ENCODE measurements at regions not wholly inside any gene's neighbourhood (a gene's known extent, or its start where the extent isn't known, plus 50 kb on each side); places are given as distances from the start of the nearest gene placed in this dataset.
A peak's percentile ranks its signal among the peaks of the same experiment; 100 is the strongest.
"Not testable (repeated sequence)": the region's sequence is repeated elsewhere in the genome, so short reads cannot be mapped to it uniquely, and the experiment has no call there.

DNA sequence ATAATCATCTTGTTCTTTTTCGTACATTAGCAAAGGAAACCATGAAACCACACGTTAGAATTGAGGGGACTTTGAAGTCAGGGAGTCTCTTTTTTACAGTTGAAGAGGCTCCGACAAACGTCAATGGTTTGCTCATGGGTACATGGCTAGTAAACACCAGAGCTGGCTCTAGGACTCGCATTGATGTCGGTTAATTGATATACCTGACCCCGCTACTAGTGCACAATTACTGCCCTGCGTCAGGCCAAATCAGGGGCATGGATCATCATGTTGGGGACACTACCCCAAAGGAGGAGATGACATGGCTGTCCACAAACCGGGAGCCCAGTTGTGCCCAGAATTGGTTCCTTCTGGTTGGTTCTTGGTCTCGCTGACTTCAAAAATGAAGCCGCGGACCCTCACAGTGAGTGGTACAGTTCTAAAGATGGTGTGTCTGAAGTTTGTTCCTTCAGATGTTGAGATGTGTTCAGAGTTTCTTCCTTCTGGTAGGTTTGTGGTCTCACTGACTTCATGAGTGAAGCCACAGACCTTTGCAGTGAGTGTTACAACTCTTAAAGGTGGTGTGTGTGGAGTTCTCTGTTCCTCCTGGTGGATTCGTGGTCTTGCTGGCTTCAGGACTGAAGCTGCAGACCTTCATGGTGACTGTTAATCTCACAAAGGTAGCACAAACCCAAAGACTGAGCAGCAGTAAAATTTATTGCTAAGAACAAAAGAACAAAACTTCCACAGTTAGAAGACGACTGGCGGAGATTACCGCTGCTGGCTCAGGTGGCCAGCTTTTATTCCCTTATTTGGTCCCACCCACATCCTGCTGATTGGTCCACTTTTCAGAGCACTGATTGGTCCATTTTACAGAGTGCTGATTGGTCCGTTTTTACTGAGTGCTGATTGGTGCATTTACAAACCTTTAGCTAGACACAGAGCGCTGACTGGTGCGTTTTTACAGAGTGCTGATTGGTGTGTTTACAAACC lies 126.9 kb upstream of the ERRFI1 start:
- peak overlapping the region; percentile 99 to 100 for H3K27ac Mint-ChIP-seq
- H3K4me1 Mint-ChIP-seq (ENCODE audit: low read depth in 2 of 2) = peaks cover 31% of the 10 kb centered on the region in 2 donors
- H3K36me3 Mint-ChIP-seq (ENCODE audit: insufficient read depth) = peaks cover 17% of the 10 kb centered on the region
- DNase-seq (peak; percentile 52 to 71 (median 57)), ATAC-seq (replicated peaks) (peak; percentile 90)
- peak overlapping the region; percentile 81 to 82 for H3K4me3 Mint-ChIP-seq
- H3K27me3 Mint-ChIP-seq = peaks cover 0 to 7% of the 10 kb centered on the region in 2 donors
- peaks cover 0 to 2% of the 10 kb centered on the region in 2 donors for H3K9me3 Mint-ChIP-seq

DNA sequence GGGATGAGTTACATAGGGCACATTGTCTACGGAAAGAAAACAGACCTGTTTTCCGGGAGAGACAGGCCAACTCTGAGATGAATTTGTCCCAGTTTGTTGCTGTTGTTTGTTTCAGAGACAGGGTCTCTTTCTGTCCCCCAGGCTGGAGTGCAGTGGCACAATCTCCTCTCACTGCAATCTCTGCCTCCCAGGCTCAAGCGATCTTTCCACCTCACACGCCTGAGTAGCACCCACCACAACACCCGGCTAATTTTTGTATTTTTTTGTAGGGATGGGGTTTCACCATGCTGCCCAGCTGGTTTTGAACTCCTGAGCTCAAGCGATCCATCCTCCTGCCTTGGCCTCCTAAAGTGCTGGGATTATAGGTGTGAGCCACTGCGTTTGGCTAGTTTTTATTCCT lies 125.5 kb upstream of the ERRFI1 start:
- H3K9me3 Mint-ChIP-seq = peaks cover 0 to 2% of the 10 kb centered on the region in 2 donors
- DNase-seq (no peak), ATAC-seq (replicated peaks) (no peak)
- H3K4me3 Mint-ChIP-seq = peak overlapping the region; percentile 39 to 81
- H3K36me3 Mint-ChIP-seq (ENCODE audit: insufficient read depth) = peaks cover 17% of the 10 kb centered on the region
- H3K4me1 Mint-ChIP-seq (ENCODE audit: low read depth in 2 of 2) = peaks cover 31% of the 10 kb centered on the region in 2 donors
- no peaks in the 10 kb centered on the region for H3K27me3 Mint-ChIP-seq
- peak overlapping the region in 1 of 2 donors; percentile 100 for H3K27ac Mint-ChIP-seq

DNA sequence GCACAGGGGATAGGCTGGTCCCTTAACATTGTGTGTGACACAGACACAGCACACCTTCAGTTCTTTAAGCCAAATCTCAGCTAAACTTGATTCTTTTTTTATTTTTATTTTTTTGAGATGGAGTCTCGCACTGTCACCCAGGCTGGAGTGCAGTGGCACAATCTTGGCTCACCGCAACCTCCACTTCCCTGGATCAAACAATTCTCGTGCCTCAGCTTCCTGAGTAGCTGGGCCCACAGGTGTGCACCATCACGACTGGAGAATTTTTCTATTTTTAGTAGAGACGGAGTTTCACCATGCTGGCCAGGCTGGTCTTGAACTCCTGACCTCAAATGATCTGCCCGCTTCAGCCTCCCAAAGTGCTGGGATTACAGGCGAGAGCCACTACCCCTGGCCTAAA lies 123.6 kb upstream of the ERRFI1 start:
- H3K27me3 Mint-ChIP-seq; H3K4me3 Mint-ChIP-seq; H3K9me3 Mint-ChIP-seq; ATAC-seq (replicated peaks); H3K27ac Mint-ChIP-seq; DNase-seq: not testable (repeated sequence)
- Mint-ChIP-seq H3K36me3 (ENCODE audit: insufficient read depth) (peaks cover 14% of the 10 kb centered on the region), H3K4me1 (ENCODE audit: low read depth in 2 of 2) (peaks cover 41 to 44% of the 10 kb centered on the region in 2 donors)

DNA sequence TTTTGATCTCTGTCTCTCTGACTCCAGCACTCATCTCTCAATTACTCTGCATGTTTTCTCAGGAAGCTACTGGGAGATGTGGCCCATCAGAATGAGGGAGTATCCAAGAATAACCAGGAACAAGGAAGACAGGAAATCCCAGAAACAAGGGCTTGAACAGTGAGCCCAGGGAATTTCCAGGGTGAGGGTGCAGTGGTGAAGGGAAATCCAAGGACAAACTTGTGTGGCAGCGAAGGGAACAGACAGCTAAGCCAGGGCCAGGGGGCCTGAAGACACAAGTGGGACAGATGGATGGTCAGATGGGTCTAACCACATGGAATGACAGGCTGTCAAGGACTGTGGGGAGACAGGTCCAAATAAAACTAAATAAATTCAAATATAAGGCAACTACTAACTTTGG lies 121.8 kb upstream of the ERRFI1 start:
- Mint-ChIP-seq H3K4me1 (ENCODE audit: low read depth in 2 of 2) (peaks cover 38% of the 10 kb centered on the region in 2 donors), H3K36me3 (ENCODE audit: insufficient read depth) (peaks cover 8% of the 10 kb centered on the region), H3K27me3 (peaks cover 0 to 17% of the 10 kb centered on the region in 2 donors), H3K4me3 (no peak overlapping the region), H3K27ac (no peak overlapping the region), H3K9me3 (peaks cover 0 to 2% of the 10 kb centered on the region in 2 donors)
- DNase-seq = no peak
- no peak for ATAC-seq (replicated peaks)

DNA sequence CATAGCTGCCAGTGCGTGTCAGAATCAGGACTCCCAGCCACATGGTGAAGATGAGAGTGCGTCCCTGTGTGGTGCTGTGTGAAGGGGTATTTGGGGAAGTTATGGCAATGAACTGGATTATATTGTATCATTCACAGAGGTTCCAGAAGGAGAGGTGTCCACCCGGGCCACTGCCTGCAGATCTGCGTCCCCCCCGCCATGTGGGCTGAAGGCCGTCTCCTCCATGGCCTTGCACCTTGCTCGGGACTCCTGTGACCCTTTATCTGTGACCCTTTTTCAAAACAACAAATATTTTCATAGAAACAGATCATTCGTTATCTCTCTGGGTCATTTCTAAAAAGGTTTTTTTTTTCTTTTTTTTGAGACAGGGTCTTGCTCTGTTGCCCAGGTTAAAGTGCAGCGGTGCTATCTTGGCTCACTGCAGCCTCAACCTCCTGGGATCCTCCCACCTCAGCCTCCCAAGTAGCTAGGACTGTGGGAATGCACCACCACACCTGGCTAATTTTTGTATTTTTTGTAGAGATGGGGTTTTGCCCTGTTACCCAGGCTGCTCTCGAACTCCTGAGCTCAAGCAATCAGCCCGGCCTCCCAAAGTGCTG lies 120.2 kb upstream of the ERRFI1 start:
- Mint-ChIP-seq H3K36me3 (ENCODE audit: insufficient read depth) (no peaks in the 10 kb centered on the region), H3K27me3 (peaks cover 0 to 17% of the 10 kb centered on the region in 2 donors), H3K9me3 (no peaks in the 10 kb centered on the region), H3K4me1 (ENCODE audit: low read depth in 2 of 2) (peaks cover 23 to 26% of the 10 kb centered on the region in 2 donors), H3K27ac (peak overlapping the region in 1 of 2 donors; percentile 59), H3K4me3 (no peak overlapping the region)
- ATAC-seq (replicated peaks) = no peak
- no peak for DNase-seq

DNA sequence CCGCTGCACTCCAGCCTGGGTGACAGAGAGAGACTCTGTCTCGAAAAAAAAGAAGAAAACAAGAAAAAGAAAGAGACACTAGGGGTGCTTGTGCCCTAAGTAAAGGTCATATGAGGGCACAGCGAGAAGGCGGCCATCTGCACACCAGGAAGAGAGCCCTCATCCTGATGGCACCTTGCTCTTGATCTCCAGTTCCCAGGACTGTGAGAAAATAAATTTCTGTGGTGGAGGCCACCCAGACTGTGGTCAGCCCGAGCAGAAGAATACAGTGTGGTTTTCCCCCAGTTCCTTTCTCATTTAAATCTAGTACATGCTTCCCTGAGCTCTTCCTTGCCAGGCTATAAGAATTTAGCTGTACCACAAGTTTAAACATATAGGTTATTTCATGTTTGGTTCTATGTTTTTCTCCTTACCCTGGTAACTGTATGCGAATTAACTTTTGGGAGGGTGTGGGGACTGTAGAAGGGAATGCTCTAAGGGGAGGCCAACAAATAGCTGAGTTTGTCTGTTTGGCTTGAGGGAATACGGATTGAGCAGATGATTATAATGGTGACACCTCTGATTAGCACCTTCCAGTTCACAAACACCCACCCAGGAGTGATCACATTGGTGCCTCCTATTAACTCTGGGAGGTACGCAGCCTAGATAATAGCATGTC lies 119.6 kb upstream of the ERRFI1 start:
- ATAC-seq (replicated peaks) = peak; percentile 64
- H3K4me1 Mint-ChIP-seq (ENCODE audit: low read depth in 2 of 2) = peaks cover 18 to 19% of the 10 kb centered on the region in 2 donors
- no peak for DNase-seq

DNA sequence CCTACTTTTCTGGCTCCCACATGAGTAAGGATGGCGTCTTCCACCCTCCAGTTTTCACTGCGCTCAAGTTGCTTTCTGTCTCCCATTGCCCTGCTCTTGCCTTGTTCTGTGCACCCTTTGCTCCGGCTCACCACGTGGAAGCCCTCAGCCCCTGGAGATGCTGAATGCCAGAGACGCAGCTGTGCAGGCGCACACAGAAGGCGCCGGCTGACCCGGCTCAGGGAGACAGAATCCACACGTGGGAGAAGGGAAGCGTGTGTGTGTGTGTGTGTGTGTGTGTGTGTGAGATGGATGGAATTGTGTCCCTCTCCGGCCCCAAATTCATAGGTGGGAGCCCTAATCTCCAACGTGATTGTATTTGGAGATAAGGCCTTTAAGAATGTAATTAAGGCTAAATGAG lies 118.2 kb upstream of the ERRFI1 start:
- ATAC-seq (replicated peaks) (no peak), DNase-seq (no peak)
- Mint-ChIP-seq H3K27me3 (peaks cover 0 to 17% of the 10 kb centered on the region in 2 donors), H3K9me3 (no peaks in the 10 kb centered on the region), H3K4me3 (no peak overlapping the region), H3K27ac (no peak overlapping the region), H3K4me1 (ENCODE audit: low read depth in 2 of 2) (peaks cover 17% of the 10 kb centered on the region in 2 donors), H3K36me3 (ENCODE audit: insufficient read depth) (no peaks in the 10 kb centered on the region)

More for the DNA sequence above, 119.6 kb upstream of the ERRFI1 start:
- Mint-ChIP-seq H3K9me3 (no peaks in the 10 kb centered on the region), H3K27ac (peak overlapping the region; percentile 59 to 83), H3K27me3 (peaks cover 0 to 17% of the 10 kb centered on the region in 2 donors), H3K4me3 (peak overlapping the region; percentile 20 to 47), H3K36me3 (ENCODE audit: insufficient read depth) (no peaks in the 10 kb centered on the region)

DNA sequence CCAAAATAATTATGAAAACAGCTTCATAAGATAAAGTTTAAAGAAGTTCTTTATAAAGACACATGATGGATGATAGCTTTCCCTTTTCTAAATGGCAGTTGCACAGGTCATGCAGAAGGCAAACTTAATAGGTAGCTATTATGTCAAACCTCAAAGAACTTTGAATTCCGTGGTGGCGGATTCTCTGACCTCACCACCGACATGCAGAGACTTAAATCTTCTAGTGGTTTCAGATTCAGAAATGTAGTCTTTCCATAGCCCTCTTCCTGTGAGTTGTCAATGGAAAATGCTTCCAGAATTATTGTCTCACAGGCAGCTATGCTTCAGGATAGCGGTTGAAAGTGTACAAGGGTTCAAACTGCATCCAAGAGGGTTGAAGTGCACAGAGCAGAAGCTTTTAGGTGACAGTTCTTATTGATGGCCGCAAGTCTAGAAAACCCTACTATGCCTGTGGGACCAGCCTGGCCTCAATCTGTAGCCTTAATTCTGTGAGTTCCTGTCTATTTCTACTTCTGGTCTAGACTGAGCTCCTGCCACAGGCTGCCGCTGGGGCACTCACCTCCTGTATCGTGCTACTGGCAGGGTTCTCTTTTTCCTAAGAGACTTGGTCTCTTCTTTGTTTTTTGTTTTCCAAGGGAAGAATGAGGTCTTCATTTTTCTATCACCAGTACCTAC lies 117.0 kb upstream of the ERRFI1 start:
- Mint-ChIP-seq H3K27ac (no peak overlapping the region), H3K4me1 (ENCODE audit: low read depth in 2 of 2) (peaks cover 17% of the 10 kb centered on the region in 2 donors), H3K4me3 (no peak overlapping the region), H3K9me3 (no peaks in the 10 kb centered on the region), H3K27me3 (peaks cover 1 to 26% of the 10 kb centered on the region in 2 donors), H3K36me3 (ENCODE audit: insufficient read depth) (no peaks in the 10 kb centered on the region)
- ATAC-seq (replicated peaks) = no peak
- no peak for DNase-seq

DNA sequence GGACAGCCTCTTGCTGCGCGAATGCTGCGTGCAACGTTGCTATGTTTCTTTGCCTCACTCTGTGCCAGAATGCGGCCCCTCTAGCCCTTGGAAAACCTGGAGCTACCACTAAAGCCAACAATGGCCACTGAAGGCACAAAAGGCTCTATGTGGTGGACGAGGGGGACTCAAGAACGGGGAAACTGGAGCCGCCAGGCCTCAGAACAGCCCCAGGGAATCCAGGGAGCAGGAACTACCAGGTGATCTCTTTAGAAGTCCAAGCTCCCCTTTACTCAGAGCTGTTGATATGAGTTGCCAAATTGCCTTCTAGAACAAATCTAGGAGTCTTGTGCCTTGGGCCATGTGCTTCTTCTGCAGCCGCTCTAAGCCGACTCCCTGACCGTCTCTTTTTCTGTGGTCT lies 113.8 kb upstream of the ERRFI1 start:
- Mint-ChIP-seq H3K27ac (no peak overlapping the region), H3K9me3 (no peaks in the 10 kb centered on the region), H3K4me3 (no peak overlapping the region), H3K36me3 (ENCODE audit: insufficient read depth) (no peaks in the 10 kb centered on the region), H3K27me3 (peaks cover 28 to 49% of the 10 kb centered on the region in 2 donors), H3K4me1 (ENCODE audit: low read depth in 2 of 2) (peaks cover 5 to 9% of the 10 kb centered on the region in 2 donors)
- DNase-seq = no peak
- no peak for ATAC-seq (replicated peaks)

DNA sequence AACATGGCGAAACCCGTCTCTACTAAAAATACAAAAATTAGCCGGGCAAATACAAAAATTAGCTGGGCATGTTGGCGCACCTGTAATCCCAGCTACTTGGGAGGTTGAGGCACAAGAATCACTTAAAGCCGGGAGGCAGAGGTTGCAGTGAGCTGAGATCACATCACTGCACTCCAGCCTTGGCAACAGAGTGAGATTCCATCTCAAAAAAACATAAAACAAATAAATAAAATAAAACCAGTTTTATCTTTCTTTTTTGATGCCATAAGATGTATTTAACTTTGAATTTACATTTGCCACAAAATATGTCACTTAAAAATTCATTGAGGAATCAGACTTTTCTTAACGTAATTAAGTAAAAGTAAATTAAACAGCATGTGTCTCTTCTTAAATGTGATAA lies 113.3 kb upstream of the ERRFI1 start:
- Mint-ChIP-seq H3K4me3 (no peak overlapping the region), H3K27me3 (peaks cover 34 to 52% of the 10 kb centered on the region in 2 donors), H3K36me3 (ENCODE audit: insufficient read depth) (no peaks in the 10 kb centered on the region), H3K9me3 (no peaks in the 10 kb centered on the region), H3K27ac (no peak overlapping the region), H3K4me1 (ENCODE audit: low read depth in 2 of 2) (peaks cover 4 to 5% of the 10 kb centered on the region in 2 donors)
- no peak for DNase-seq
- no peak for ATAC-seq (replicated peaks)

DNA sequence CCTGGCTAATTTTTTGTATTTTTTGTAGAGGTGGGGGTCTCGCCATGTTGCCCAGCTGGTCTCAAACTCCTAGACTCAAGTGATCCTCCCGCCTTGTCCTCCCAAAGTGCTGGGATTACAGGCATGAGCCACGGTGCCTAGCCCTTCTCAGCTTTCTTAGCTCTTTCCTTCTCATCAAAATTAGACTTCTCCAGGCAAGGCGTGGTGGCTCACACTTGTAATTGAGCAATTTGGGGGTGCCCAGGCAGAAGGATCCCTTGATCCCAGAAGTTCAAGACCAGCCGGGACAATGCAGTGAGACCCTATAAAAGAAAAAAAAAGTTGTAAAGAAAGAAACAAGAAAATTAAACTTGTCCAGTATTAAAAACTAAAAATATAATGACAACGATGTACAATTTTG lies 112.6 kb upstream of the ERRFI1 start:
- Mint-ChIP-seq H3K27me3 (peaks cover 37 to 53% of the 10 kb centered on the region in 2 donors), H3K4me1 (ENCODE audit: low read depth in 2 of 2) (peaks cover 0 to 4% of the 10 kb centered on the region in 2 donors), H3K9me3 (no peaks in the 10 kb centered on the region), H3K36me3 (ENCODE audit: insufficient read depth) (no peaks in the 10 kb centered on the region), H3K27ac (no peak overlapping the region), H3K4me3 (no peak overlapping the region)
- DNase-seq (no peak), ATAC-seq (replicated peaks) (no peak)

DNA sequence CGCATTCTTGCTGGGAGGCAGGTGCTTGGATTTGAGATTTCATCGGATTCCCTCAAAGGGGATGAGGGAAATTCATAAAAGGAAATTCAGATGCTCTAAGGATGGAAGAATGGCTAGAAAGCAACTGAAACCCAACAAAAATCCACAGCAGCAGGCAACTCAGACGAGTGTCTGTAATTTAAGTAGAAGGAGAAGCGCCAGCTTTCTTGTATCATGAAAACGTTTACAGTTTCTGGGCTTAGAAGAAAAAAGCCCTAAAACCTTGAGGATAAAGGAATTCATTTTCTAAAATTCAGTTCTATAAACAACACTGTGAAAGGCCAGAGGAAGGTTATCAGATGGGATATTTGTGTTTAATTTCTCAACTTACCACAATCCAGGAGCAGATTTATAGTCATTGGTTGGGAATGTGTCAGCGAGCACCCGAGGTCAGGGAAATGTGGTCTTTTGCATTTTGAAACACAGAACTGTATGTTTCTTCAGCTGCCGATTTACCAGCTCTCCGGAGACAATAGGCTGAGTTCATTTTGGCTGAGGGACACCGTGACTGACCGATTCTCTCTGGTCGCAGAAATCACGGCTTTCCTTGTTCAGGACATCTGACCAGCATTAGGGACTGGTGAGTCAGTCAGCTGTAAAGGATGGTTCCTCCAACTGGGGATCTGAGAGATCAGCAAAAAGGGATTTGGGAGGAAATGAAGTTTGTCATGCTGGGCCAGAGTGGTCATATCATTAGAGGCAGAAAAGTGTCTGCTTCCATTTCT lies 111.6 kb upstream of the ERRFI1 start:
- Mint-ChIP-seq H3K36me3 (ENCODE audit: insufficient read depth) (peaks cover 3% of the 10 kb centered on the region), H3K27me3 (peaks cover 38 to 63% of the 10 kb centered on the region in 2 donors), H3K27ac (no peak overlapping the region), H3K4me3 (no peak overlapping the region), H3K4me1 (ENCODE audit: low read depth in 2 of 2) (peaks cover 0 to 4% of the 10 kb centered on the region in 2 donors), H3K9me3 (no peaks in the 10 kb centered on the region)
- DNase-seq (no peak), ATAC-seq (replicated peaks) (no peak)

Data from effector memory CD8-positive, alpha-beta T cell (primary cell).